DMS153 treated with DMSO at 0.1 percent for 48 hours (cell line): ENCODE measurements at regions not wholly inside any gene's neighbourhood (a gene's known extent, or its start where the extent isn't known, plus 50 kb on each side); places are given as distances from the start of the nearest gene placed in this dataset.
"Not testable (repeated sequence)": the region's sequence is repeated elsewhere in the genome, so short reads cannot be mapped to it uniquely, and the experiment has no call there.

ENCODE experiments used
- DNase-seq: peaks from one replicate; lab custom pipeline; 2025; ENCODE audit not compliant: unreplicated experiment; lab: John Stamatoyannopoulos, UW

DNA sequence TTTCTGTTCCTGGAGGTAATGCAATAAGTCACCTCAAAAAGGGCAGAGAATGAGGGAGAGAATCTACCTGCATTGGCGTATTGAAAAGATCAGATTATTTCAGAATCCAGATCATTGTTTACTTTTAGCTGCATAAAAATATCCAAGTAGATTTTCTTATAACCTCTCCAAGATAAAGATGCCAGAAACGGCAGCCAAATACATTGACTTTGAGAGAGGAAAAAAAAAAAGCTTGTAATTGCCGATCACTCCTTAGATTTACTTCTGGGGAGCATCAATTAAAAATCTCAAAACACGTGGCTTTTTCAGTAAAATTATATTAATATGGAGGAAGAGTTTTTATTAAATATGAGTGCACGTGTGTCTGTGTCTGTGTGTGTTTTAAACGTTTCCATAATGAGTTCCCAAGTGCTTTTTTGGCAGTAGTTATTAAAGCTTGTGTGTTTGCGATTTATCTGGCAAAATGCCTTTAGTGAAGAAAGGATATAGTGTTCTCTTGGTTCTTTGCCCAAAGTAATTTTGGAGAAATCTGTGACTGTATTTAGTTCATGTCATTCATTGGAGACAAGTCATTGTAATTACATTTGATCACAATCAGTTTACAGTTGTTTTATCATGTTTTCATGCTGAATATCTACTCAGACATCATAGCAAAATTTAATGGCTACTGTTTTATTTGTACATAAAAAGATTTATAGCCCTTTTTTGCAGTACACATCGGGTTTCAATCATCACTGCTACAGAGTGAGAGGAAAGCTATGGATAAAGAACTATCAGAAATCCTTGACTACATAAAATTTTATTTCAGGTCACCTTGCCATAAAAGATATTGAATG is 176.1 kb downstream of the TM9SF2 start:
- peak; percentile 30 for DNase-seq

DNA sequence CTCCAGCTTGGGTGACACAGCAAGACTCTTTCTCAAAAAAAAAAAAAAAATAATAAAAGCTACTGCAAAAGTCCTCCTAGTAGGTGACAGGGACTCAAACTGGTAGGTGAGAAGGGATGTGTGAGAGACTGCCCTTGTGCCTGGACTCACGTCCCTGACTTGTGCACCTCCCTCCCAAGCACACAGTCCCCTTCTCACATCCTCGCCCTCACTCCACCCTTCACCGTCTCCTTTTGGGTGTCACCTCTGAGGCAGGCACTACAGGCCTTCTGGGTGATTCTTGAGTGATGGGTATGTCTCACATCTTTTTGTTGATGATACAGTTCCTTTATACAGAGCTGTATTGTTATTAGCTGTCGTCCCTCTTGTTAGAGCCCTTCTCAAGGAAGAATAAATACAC is 170.5 kb downstream of the TM9SF2 start:
- no peak for DNase-seq

GRCh38 chr13:99669096-99669495 is 167.8 kb downstream of the TM9SF2 start:
- not testable (repeated sequence) for DNase-seq

DNA sequence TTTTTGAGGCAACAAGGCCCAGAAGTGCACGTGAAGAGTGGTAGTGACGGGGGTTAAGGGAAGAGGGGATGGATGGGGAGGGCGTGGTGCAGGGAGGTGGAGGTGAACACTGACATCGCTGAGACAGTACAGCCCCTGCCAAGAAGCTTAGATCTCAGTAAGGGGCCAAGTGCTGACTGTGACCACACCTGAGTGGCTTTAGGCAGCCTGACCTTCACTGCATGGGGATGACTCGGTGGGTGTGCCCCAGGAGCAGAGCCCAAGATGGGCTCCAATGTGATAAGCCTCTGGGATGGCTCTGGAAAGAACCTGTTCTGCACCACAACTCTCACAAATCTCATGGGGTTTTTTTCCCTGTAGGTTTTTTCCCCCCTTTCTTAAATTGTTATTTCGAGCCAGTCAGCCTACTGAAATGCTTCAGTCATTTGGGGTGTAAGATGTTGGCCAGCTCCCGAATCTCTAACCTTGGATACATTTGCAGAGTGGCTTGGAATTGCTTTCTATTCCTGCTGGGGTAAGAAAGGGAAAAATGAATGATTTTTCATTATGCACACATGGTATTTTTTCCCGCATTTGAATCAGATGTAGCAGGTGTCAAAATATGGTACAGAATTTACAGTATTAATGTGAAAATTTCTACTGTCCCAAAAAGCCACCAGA is 165.0 kb downstream of the TM9SF2 start:
- DNase-seq, result no peak

DNA sequence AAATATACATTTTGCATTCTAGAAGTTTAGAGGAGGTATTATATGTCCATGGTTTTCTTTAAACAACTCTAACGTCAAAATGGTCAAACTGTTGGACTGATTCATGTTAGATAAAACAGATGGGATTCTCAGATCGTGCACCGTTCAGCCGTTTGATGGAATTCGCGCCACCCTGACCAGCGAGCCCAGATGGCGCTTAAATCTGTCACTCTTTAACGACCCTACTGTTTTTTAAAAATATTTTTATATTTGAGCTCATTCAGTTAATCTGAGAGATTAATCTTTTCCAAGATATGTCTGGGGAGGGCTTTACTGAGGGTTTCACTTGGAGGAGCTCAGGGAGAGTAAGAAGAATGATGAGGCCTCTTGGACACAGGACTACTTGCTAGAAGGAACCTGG is 164.4 kb downstream of the TM9SF2 start:
- DNase-seq, result no peak

GRCh38 chr13:99663908-99664307 is 162.6 kb downstream of the TM9SF2 start:
- DNase-seq, result no peak

- DNase-seq, result no peak
Observed at GRCh38 chr13:99663185-99663825, 162.0 kb downstream of the TM9SF2 start.

DNA sequence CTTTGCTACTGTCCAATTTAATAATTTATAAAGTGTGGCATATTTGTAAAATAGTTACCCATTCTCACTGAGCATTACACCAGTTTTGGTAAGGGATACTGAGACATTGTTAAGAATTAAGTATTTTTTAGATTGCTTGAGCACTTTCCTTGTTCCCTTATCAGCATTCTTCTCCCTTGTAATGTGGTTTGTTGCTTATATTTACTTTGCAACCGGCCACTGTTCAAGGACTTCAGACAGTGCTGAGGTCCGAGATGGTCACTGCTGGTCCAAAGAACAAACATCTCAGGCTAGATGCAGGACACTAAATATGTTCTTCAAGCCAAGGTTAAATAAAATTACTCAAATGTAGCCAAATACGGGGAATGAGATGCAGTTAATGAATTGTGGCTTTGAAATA is 161.4 kb downstream of the TM9SF2 start:
- no peak for DNase-seq

DNA sequence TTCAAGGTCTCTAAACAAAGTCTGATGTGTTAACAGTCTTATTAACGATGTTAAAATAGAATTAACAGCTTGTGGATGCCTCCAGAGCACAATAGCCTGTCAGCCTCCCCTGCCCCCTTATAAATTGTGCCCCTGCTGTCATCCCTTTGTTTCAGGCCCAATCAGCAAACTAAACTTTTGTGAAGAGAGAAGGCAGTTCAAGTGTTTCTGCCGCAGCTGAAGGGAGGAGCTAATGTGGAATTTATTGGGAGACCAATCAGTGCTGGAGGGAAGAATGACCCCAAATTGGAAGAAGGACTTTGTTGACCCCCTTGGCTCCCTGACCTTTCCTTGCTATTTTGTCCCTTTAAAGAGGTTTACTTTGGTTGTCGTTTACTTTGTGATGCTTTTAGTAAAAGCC is 160.5 kb downstream of the TM9SF2 start:
- DNase-seq, result no peak

DNA sequence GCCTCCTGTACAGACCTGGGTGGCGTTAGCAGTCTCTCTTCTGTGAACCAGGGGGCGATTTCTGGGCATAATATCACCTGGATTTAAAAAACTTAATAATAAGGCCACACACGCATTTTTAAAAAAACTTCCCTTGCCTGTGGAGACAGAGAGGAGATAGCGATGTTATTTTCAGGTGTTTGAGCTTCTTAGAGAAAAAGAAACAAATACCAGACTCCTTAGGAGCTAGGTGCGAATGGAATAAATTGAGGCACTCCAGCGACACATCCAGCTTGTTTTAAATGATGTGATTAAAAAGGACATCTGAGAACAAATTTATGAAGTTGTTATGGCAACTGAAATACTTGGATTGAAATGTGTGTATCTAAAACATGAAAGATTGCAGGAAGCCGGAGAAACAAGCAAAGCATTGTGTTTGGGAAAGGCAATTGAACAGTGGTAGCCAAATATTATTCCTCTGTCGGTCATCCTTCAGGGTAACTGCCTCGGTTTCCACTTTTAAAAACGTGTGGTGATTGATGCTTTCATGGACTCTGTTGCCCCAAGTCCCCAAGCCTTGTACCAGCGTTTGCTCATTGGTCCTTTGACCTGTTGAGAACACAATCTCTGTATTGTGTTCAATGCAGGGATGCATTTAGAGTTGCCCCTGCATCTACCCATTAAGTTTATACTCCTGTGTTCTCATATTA is 158.7 kb downstream of the TM9SF2 start:
- no peak for DNase-seq

- no peak for DNase-seq
Observed at GRCh38 chr13:99659226-99659625, 158.0 kb downstream of the TM9SF2 start.

GRCh38 chr13:99658261-99658991 is 157.2 kb downstream of the TM9SF2 start:
- DNase-seq, result peak; percentile 61

DNA sequence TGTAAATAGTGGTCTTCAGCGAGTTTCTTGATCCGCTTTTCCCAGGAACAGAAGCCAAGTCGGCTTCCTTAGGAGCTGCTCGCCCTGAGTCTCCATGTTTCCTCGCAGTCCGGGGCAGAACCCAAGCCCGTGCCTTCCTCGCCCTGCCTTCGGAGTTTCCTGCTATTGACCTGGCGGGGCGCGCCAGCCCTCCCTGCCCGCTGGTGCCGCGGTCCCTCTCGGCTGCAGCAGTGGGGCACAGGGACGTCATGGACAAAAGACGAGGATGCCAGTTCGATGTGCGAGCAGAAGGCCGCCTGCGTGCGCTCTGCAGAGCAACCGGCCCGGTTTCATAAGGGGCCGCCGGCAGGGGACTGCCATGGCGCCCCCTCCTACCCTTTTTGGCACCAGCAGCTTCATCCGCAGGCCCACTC is 156.6 kb downstream of the TM9SF2 start:
- no peak for DNase-seq

DNA sequence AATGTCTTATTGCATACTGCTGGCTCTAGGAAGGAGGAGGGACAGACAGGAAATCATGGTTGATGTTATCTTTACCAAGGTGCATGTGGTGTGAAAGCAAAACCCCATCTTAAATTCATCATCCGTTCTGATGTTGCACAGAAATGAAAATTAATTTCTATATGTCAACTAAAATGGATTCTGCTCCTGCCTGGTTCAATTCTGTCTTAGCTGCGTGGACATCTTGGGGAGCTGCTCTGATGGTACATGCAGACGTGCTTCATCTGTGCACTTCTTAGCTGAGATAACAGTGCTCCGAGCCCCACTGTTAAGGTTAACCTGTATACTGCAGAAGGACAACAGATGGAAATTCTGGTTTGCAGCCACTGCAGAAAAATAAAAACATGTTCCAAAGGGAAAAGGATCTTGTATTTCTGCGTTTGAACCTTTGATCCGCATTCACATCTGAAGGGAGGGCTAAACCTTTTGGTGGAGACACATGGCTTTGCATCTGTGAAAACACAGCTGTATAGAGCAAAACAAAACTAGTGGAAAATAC is 155.6 kb downstream of the TM9SF2 start:
- DNase-seq, result no peak

- peak; percentile 95 for DNase-seq
Observed at GRCh38 chr13:99656092-99656745, 154.9 kb downstream of the TM9SF2 start.

GRCh38 chr13:99655351-99656091 is 154.2 kb downstream of the TM9SF2 start:
- DNase-seq, result no peak

GRCh38 chr13:99654076-99654475 is 152.8 kb downstream of the TM9SF2 start:
- DNase-seq, result no peak

DNA sequence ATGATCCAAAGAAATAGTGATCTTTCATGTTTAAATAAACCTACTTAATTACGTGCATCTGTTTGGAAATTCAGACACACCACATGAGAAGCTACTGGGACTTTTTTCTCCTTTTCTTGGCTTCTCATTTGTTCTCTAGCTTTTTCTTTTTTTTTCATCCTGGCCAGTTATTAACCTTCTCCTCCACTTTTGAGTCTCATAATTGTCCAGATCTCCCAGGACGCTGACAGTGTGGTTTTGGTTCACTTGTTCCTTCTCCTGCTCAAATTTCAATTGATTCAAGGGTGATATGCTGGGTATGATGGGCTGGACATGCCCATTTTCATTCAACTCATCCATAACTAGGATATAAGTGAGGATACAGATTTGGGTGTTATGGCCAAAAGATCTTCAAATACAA is 152.3 kb downstream of the TM9SF2 start:
- DNase-seq, result no peak

GRCh38 chr13:99652901-99653300 is 151.6 kb downstream of the TM9SF2 start:
- DNase-seq, result no peak
